ENCODE measurements at regions not wholly inside any gene's neighbourhood (a gene's known extent, or its start where the extent isn't known, plus 50 kb on each side); places are given as distances from the start of the nearest gene placed in this dataset.

GRCh38 chr14:97916669-97917568, 1119.7 kb downstream of the VRK1 start:
- TF ChIP-seq POLR2A (IDR thresholded peaks at IDR 0.05) (no peak), EP300 (IDR thresholded peaks at IDR 0.05) (no peak)
- TF ChIP-seq, protein P1, sequence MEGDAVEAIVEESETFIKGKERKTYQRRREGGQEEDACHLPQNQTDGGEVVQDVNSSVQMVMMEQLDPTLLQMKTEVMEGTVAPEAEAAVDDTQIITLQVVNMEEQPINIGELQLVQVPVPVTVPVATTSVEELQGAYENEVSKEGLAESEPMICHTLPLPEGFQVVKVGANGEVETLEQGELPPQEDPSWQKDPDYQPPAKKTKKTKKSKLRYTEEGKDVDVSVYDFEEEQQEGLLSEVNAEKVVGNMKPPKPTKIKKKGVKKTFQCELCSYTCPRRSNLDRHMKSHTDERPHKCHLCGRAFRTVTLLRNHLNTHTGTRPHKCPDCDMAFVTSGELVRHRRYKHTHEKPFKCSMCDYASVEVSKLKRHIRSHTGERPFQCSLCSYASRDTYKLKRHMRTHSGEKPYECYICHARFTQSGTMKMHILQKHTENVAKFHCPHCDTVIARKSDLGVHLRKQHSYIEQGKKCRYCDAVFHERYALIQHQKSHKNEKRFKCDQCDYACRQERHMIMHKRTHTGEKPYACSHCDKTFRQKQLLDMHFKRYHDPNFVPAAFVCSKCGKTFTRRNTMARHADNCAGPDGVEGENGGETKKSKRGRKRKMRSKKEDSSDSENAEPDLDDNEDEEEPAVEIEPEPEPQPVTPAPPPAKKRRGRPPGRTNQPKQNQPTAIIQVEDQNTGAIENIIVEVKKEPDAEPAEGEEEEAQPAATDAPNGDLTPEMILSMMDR (IDR thresholded peaks at IDR 0.05): no peak
